ENCODE measurements at regions not wholly inside any gene's neighbourhood (a gene's known extent, or its start where the extent isn't known, plus 50 kb on each side); places are given as distances from the start of the nearest gene placed in this dataset.

DNA sequence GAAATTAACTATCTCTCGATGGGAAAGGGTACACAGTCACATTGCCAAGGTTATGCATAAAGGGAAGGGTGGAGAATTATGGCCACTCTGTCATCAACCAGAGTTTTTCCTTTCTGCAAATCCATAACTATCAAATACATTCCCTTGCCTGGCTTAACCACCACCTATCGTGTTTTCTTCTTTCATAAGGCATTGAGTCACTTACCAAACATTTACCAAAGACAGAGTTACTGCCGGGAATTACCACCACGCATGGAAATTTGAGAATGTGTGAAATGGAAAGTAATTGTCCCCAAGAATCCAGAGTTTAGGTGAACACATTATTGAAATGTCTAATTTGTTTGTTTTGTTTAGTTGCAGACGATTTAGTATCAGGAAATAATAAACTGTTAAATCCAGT is 134.3 kb upstream of the LRRN1 start:
- peaks cover 22% of the 10 kb centered on the region for H3K4me1 ChIP-seq (ENCODE audit: low read length)
- TF ChIP-seq, protein P1, sequence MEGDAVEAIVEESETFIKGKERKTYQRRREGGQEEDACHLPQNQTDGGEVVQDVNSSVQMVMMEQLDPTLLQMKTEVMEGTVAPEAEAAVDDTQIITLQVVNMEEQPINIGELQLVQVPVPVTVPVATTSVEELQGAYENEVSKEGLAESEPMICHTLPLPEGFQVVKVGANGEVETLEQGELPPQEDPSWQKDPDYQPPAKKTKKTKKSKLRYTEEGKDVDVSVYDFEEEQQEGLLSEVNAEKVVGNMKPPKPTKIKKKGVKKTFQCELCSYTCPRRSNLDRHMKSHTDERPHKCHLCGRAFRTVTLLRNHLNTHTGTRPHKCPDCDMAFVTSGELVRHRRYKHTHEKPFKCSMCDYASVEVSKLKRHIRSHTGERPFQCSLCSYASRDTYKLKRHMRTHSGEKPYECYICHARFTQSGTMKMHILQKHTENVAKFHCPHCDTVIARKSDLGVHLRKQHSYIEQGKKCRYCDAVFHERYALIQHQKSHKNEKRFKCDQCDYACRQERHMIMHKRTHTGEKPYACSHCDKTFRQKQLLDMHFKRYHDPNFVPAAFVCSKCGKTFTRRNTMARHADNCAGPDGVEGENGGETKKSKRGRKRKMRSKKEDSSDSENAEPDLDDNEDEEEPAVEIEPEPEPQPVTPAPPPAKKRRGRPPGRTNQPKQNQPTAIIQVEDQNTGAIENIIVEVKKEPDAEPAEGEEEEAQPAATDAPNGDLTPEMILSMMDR (IDR thresholded peaks at IDR 0.05; ENCODE audit: low read depth, low read length) = no peak
- no peak for TF ChIP-seq EZH2phosphoT487 (IDR thresholded peaks at IDR 0.05; ENCODE audit: low read depth)
- H3K36me3 ChIP-seq (replicated peaks; ENCODE audit: low read depth, low read length) = no peaks in the 10 kb centered on the region
- H3K4me3 ChIP-seq (ENCODE audit: low read length) = no peak overlapping the region
- peaks cover 54% of the 10 kb centered on the region for H3K27me3 ChIP-seq (ENCODE audit: low read depth, low read length)
- peaks cover 4% of the 10 kb centered on the region; the same call in 1 of the 2 replicates for H3K9me3 ChIP-seq (ENCODE audit: insufficient read depth, low read length)
- no peak overlapping the region for H3K9ac ChIP-seq (ENCODE audit: low read length)
- no peak overlapping the region for H3K4me2 ChIP-seq (ENCODE audit: low read length)
- no peak overlapping the region for H2AFZ ChIP-seq (ENCODE audit: low read depth, low read length)
- H3K79me2 ChIP-seq (ENCODE audit: low read length) = no peaks in the 10 kb centered on the region
- H3K27ac ChIP-seq (ENCODE audit: low read length) = no peak overlapping the region
- H4K20me1 ChIP-seq (ENCODE audit: insufficient read depth, low read length) = no peaks in the 10 kb centered on the region; the same call in 1 of the 2 replicates

DNA sequence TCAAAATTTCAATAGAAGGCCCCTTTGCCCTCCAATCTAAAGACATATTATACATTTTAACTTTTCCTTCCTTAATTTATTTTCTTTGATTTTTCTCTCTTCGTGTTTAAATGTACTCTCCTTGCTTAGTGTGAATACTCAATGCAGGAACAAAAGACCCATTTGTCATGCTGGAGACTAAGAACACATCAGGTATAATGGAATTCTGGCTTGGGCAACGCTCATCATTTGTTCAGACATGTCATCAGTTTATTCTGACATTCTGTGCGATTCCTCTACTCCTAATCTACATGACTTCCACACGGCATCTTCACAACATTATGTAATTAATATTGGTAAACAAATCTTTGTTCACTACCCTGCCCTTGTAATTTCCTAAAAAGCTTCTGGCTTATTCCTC is 136.6 kb upstream of the LRRN1 start:
- Histone ChIP-seq H3K4me1 (ENCODE audit: low read length) (peaks cover 22% of the 10 kb centered on the region), H3K27me3 (ENCODE audit: low read depth, low read length) (peaks cover 52% of the 10 kb centered on the region), H3K9me3 (ENCODE audit: insufficient read depth, low read length) (peaks cover 9% of the 10 kb centered on the region; the same call in 1 of the 2 replicates), H3K79me2 (ENCODE audit: low read length) (no peaks in the 10 kb centered on the region), H2AFZ (ENCODE audit: low read depth, low read length) (no peak overlapping the region), H3K4me2 (ENCODE audit: low read length) (no peak overlapping the region), H3K36me3 (replicated peaks; ENCODE audit: low read depth, low read length) (no peaks in the 10 kb centered on the region), H3K9ac (ENCODE audit: low read length) (no peak overlapping the region), H3K4me3 (ENCODE audit: low read length) (no peak overlapping the region), H3K27ac (ENCODE audit: low read length) (no peak overlapping the region), H4K20me1 (ENCODE audit: insufficient read depth, low read length) (no peaks in the 10 kb centered on the region; the same call in 1 of the 2 replicates)
- TF ChIP-seq EZH2phosphoT487 (IDR thresholded peaks at IDR 0.05; ENCODE audit: low read depth) = no peak
- TF ChIP-seq, protein P1 (IDR thresholded peaks at IDR 0.05; ENCODE audit: low read depth, low read length) = no peak

DNA sequence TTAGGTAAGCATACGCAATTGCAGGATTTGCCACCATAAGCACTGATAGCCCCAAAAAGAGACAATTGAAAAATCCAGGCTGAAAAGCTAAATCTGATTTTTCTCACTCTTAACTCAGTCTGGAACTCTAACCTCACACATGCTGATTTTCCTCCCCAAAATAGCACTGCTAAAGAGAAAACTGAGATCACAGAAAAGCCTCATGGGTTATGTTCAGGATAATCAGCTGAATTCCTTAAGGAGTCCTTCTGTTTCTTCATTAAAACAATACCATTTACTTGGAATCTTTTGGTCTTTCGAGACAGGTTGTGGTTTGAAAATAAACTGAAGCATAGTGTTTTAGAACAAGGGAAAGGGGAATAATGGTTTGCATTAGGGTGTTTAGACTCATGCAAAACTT is 144.3 kb upstream of the LRRN1 start:
- Histone ChIP-seq H2AFZ (ENCODE audit: low read depth, low read length) (no peak overlapping the region), H3K36me3 (replicated peaks; ENCODE audit: low read depth, low read length) (no peaks in the 10 kb centered on the region), H3K9ac (ENCODE audit: low read length) (no peak overlapping the region), H3K9me3 (ENCODE audit: insufficient read depth, low read length) (peaks cover 5% of the 10 kb centered on the region; the same call in 1 of the 2 replicates), H3K4me2 (ENCODE audit: low read length) (no peak overlapping the region), H3K4me1 (ENCODE audit: low read length) (no peaks in the 10 kb centered on the region), H3K27ac (ENCODE audit: low read length) (no peak overlapping the region), H3K4me3 (ENCODE audit: low read length) (no peak overlapping the region), H3K79me2 (ENCODE audit: low read length) (no peaks in the 10 kb centered on the region), H3K27me3 (ENCODE audit: low read depth, low read length) (peaks cover 35% of the 10 kb centered on the region), H4K20me1 (ENCODE audit: insufficient read depth, low read length) (no peaks in the 10 kb centered on the region)
- TF ChIP-seq, protein P1 (IDR thresholded peaks at IDR 0.05; ENCODE audit: low read depth, low read length) = no peak
- no peak for TF ChIP-seq EZH2phosphoT487 (IDR thresholded peaks at IDR 0.05; ENCODE audit: low read depth)

DNA sequence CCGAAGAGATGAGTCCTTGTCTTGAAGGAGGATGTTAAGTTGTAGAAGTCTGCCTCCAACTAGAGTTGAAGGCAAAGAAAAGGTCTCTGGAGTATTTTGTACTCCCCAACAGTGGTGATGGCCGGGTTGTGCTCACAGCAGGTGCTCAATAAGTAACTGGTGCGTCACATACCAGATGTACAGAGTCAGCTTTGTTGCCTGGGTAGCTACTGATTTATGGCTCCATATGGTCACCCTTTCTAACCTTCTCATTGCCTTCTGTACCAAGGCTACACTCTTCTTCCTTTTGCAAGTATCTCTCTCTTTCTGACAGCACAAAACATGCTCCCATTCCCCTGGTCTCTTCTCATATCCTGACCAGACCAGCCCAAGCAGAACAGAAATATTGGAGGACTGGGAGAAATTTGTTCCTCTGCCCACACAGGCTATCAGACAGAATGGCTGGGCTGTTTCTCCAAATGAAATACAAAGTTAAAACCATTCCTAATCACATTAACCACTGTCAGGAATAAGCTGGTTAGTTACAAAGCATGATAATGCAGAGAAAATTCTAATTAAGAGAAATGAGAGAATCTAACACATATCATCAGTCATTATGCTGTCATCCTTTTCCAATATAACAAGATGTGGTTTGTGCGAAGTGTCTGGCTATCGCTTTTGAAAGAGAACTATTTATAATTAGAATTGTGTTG is 150.1 kb upstream of the LRRN1 start:
- Histone ChIP-seq H3K4me3 (ENCODE audit: low read length) (no peak overlapping the region), H3K36me3 (replicated peaks; ENCODE audit: low read depth, low read length) (no peaks in the 10 kb centered on the region), H2AFZ (ENCODE audit: low read depth, low read length) (no peak overlapping the region), H3K27ac (ENCODE audit: low read length) (no peak overlapping the region), H4K20me1 (ENCODE audit: insufficient read depth, low read length) (no peaks in the 10 kb centered on the region), H3K9me3 (ENCODE audit: insufficient read depth, low read length) (no peaks in the 10 kb centered on the region), H3K27me3 (ENCODE audit: low read depth, low read length) (peaks cover 65% of the 10 kb centered on the region), H3K4me2 (ENCODE audit: low read length) (no peak overlapping the region), H3K4me1 (ENCODE audit: low read length) (peaks cover 22% of the 10 kb centered on the region), H3K9ac (ENCODE audit: low read length) (no peak overlapping the region), H3K79me2 (ENCODE audit: low read length) (no peaks in the 10 kb centered on the region)
- no peak for TF ChIP-seq EZH2phosphoT487 (IDR thresholded peaks at IDR 0.05; ENCODE audit: low read depth)
- TF ChIP-seq, protein P1 (IDR thresholded peaks at IDR 0.05; ENCODE audit: low read depth, low read length) = no peak
